PFSK-1 (cell line): ENCODE measurements at regions not wholly inside any gene's neighbourhood (a gene's known extent, or its start where the extent isn't known, plus 50 kb on each side); places are given as distances from the start of the nearest gene placed in this dataset.

Experiments used
- FOXP2 ChIP-seq: optimal IDR thresholded peaks from 2 replicates; pipeline ENCODE3; 2011; ENCODE audit warnings: borderline replicate concordance, control low read depth, inconsistent platforms; ENCODE audit not compliant: insufficient read depth; ENCODE audit errors: extremely low read length, extremely low read depth
- POLR2AphosphoS5 ChIP-seq: IDR thresholded peaks from 2 replicates; pipeline ENCODE4 v1.6.1; 2012; ENCODE audit warnings: low read depth, mild to moderate bottlenecking, control low read depth, low read length, moderate library complexity
- REST ChIP-seq, 2 experiments: IDR thresholded peaks; 2 replicates each; pipeline versions ENCODE4 v1.6.1 to v1.8.0; 2011 to 2012; ENCODE audit warnings: low read depth in 2 of 2, low read length in 2 of 2, control low read depth in 1 of 2, inconsistent platforms in 1 of 2, mild to moderate bottlenecking in 1 of 2, moderate library complexity in 1 of 2; ENCODE audit not compliant: insufficient read depth in 1 of 2
- SIN3A ChIP-seq: IDR thresholded peaks from 2 replicates; pipeline ENCODE4 v1.6.1; 2012; ENCODE audit warnings: mild to moderate bottlenecking, low read length, moderate library complexity, borderline replicate concordance; ENCODE audit not compliant: insufficient read depth
- TAF1 ChIP-seq: IDR thresholded peaks from 2 replicates; pipeline ENCODE4 v1.6.1; 2012; ENCODE audit warnings: low read length, control low read depth, borderline replicate concordance; ENCODE audit not compliant: insufficient read depth

GRCh38 chr17:70868149-70868548 lies 698.8 kb downstream of the KCNJ2 start:
- no peak for TF ChIP-seq SIN3A
- no peak for TF ChIP-seq TAF1

GRCh38 chr17:70869402-70870085 lies 700.2 kb downstream of the KCNJ2 start:
- no peak for TF ChIP-seq SIN3A
- TF ChIP-seq FOXP2 = no peak
- no peak for TF ChIP-seq TAF1
- TF ChIP-seq POLR2AphosphoS5 = no peak
- TF ChIP-seq REST (IDR thresholded peaks at IDR 0.05; ENCODE audit: insufficient read depth in 1 of 2, low read depth in 2 of 2, low read length in 2 of 2) = no peak

GRCh38 chr17:70871180-70871818 lies 702.0 kb downstream of the KCNJ2 start:
- TF ChIP-seq REST (IDR thresholded peaks at IDR 0.05; ENCODE audit: insufficient read depth in 1 of 2, low read depth in 2 of 2, low read length in 2 of 2) = no peak
- TF ChIP-seq POLR2AphosphoS5 = no peak
- TF ChIP-seq TAF1 = no peak
- no peak for TF ChIP-seq SIN3A
- TF ChIP-seq FOXP2 = no peak

GRCh38 chr17:70872103-70872502 lies 702.8 kb downstream of the KCNJ2 start:
- TF ChIP-seq POLR2AphosphoS5 (no peak), FOXP2 (no peak), TAF1 (no peak), SIN3A (no peak), REST (IDR thresholded peaks at IDR 0.05; ENCODE audit: insufficient read depth in 1 of 2, low read depth in 2 of 2, low read length in 2 of 2) (no peak)

GRCh38 chr17:70875729-70876310 lies 706.5 kb downstream of the KCNJ2 start:
- TF ChIP-seq TAF1 = no peak
- TF ChIP-seq POLR2AphosphoS5 = no peak
- no peak for TF ChIP-seq REST (IDR thresholded peaks at IDR 0.05; ENCODE audit: insufficient read depth in 1 of 2, low read depth in 2 of 2, low read length in 2 of 2)
- no peak for TF ChIP-seq FOXP2
- no peak for TF ChIP-seq SIN3A
